ENCODE measurements at regions not wholly inside any gene's neighbourhood (a gene's known extent, or its start where the extent isn't known, plus 50 kb on each side); places are given as distances from the start of the nearest gene placed in this dataset.

DNA sequence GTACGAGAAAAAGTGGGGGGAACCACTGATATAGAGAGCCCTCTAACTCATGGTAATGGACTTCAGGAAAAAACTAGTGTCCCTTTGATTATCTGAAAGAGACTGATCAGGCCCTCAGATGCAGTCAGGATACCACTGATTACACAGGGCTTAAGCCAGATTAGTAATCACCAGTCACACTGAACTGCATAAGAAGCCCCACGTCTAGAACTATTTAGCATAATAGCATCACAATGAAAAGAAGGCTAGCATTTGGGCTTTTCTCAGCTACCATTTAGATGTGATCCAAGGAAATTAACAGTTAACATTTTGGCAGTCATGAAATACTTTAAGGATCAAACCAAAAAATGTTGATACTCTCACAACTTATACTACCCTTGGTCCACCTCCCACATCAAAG lies 813.1 kb upstream of the POU3F3 start:
- H3K4me1 Mint-ChIP-seq (ENCODE audit: low read depth), result no peaks in the 10 kb centered on the region
- H3K9me3 Mint-ChIP-seq, result peaks cover 2 to 4% of the 10 kb centered on the region in 2 donors
- no peaks in the 10 kb centered on the region for H3K27me3 Mint-ChIP-seq (ENCODE audit: low read depth)
- ATAC-seq (replicated peaks in 1 of 2) (no peak), DNase-seq (no peak)
- H3K36me3 Mint-ChIP-seq (ENCODE audit: insufficient read depth in 2 of 2), result no peaks in the 10 kb centered on the region
- no peak overlapping the region for H3K27ac Mint-ChIP-seq
- H3K4me3 Mint-ChIP-seq, result no peak overlapping the region

DNA sequence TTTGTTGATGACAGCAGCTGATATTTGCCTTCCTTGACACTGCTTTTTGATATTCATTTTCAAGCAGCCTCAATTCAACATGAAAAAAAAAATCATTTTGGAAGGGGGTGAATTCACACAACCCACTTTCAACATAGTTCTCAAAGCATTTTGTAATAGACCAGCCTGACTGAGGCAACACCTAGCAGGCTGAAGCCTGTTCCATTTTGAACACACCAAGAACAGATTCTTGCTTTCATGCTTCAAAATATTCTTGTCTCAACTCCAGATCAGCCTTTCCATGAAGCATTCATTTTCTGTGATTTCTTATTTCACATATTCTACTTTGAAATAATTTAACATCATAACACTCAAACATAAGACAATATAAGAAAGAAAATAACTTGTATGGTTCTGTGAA lies 812.6 kb upstream of the POU3F3 start:
- peaks cover 2 to 3% of the 10 kb centered on the region in 2 donors for H3K9me3 Mint-ChIP-seq
- no peaks in the 10 kb centered on the region for H3K36me3 Mint-ChIP-seq (ENCODE audit: insufficient read depth in 2 of 2)
- no peaks in the 10 kb centered on the region for H3K4me1 Mint-ChIP-seq (ENCODE audit: low read depth)
- no peak for DNase-seq
- H3K27me3 Mint-ChIP-seq (ENCODE audit: low read depth), result no peaks in the 10 kb centered on the region
- no peak overlapping the region for H3K4me3 Mint-ChIP-seq
- no peak overlapping the region for H3K27ac Mint-ChIP-seq
- ATAC-seq (replicated peaks in 1 of 2), result no peak

DNA sequence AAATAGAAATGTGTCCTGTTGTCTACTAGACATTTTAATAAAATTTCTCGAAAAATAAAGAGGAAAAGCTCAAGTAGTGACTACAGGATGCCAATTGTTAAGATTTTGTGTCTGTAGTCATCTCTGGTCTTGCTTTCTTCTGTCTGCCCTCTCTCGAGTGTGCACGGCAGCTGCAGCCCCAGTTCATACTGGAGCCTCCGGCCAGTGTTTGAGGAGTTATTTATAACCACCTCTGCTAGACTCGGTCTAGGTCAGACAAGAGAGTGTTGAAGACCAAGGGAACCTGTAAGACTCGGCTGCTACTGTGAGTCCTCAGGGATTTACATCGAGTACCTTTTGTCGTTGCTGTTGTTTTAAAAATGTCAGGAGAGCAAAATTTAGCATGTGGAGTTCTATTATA lies 810.1 kb upstream of the POU3F3 start:
- Mint-ChIP-seq H3K27me3 (ENCODE audit: low read depth) (no peaks in the 10 kb centered on the region), H3K4me3 (no peak overlapping the region), H3K4me1 (ENCODE audit: low read depth) (no peaks in the 10 kb centered on the region), H3K36me3 (ENCODE audit: insufficient read depth in 2 of 2) (no peaks in the 10 kb centered on the region), H3K27ac (no peak overlapping the region), H3K9me3 (peaks cover 0 to 4% of the 10 kb centered on the region in 2 donors)
- no peak for DNase-seq
- ATAC-seq (replicated peaks in 1 of 2), result no peak

DNA sequence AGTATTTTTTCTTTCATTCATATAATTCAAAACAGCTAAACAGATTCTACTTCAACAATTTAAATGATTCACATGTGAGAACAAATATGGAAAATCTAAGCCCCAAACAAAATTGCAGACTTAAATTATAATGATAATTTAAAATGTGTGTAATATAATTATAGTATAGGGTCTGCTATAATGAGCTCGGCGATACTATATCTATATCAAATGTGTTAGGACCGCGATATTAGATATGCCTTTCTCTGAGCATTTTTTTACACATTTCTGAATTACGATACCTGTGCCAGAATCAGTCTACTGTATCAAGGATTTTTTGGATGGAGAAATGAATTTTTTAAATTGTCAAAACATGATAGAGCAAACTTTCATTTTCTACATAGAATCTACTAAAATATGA lies 808.8 kb upstream of the POU3F3 start:
- Mint-ChIP-seq H3K36me3 (ENCODE audit: insufficient read depth in 2 of 2) (no peaks in the 10 kb centered on the region), H3K9me3 (peaks cover 0 to 6% of the 10 kb centered on the region in 2 donors), H3K4me1 (ENCODE audit: low read depth) (no peaks in the 10 kb centered on the region), H3K27ac (no peak overlapping the region), H3K27me3 (ENCODE audit: low read depth) (no peaks in the 10 kb centered on the region), H3K4me3 (no peak overlapping the region)
- ATAC-seq (replicated peaks in 1 of 2) (no peak), DNase-seq (no peak)

DNA sequence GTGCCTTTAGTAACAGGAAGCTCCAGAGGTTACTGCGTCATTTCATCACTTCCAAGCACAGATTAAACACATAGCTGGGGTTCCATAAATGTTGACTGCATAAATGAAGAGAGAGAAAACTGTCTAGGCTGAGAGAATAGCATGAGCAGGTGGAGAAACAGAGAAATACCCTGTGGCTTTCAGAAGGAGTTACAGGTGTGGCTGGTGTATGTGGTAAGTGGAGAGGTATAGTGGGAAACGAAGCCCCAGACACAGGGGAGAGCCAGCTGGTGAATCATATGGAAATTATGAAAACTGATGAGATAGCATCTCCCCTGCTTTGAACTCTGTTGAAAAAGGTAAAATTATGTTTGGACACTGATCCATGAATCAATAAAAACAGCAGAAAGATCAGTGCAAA lies 807.4 kb upstream of the POU3F3 start:
- H3K4me1 Mint-ChIP-seq (ENCODE audit: low read depth), result no peaks in the 10 kb centered on the region
- H3K9me3 Mint-ChIP-seq, result peaks cover 0 to 6% of the 10 kb centered on the region in 2 donors
- no peak for ATAC-seq (replicated peaks in 1 of 2)
- H3K27ac Mint-ChIP-seq, result no peak overlapping the region
- no peak for DNase-seq
- no peaks in the 10 kb centered on the region for H3K36me3 Mint-ChIP-seq (ENCODE audit: insufficient read depth in 2 of 2)
- H3K27me3 Mint-ChIP-seq (ENCODE audit: low read depth), result no peaks in the 10 kb centered on the region
- no peak overlapping the region for H3K4me3 Mint-ChIP-seq

DNA sequence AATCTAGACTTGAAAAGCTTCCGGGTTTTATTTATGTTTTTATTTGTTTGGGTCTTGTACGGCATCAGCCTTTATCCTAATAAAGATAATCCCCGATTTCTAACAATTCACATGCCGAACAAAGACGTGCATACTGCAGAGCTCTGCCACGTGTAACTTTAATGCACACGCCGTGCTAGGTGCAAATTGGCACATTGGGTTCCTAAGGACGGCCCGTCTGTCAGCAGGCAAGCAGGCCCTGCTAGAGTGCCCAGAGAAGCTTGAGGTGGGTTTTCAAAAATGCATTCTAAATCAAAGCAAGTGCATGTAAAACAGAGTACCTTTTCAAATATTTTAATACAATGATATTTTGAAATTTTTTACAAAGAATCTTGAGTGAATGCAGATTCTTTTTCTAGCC lies 806.4 kb upstream of the POU3F3 start:
- Mint-ChIP-seq H3K4me1 (ENCODE audit: low read depth) (no peaks in the 10 kb centered on the region), H3K27ac (no peak overlapping the region), H3K36me3 (ENCODE audit: insufficient read depth in 2 of 2) (no peaks in the 10 kb centered on the region)

DNA sequence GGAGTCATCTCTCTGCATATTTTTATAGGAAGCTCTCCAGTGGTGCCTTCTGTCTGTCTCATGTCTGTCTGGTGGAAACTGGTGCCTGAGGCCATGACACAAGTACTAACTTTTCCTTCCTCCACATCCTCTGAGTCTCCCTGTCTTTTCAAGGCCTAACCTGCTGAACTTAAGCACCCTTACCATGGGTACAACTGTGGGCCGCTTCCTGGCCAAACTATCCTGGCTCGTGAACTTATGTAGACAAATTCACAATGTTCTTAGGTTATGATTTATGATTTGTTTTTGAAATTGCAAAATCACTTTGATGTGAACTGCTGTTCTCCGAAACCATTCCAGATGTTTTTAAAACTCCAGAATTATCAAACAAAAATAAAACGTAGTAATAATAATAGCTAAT lies 804.5 kb upstream of the POU3F3 start:
- ATAC-seq (replicated peaks in 1 of 2) (no peak), DNase-seq (no peak)
- Mint-ChIP-seq H3K36me3 (ENCODE audit: insufficient read depth in 2 of 2) (no peaks in the 10 kb centered on the region), H3K4me3 (no peak overlapping the region), H3K4me1 (ENCODE audit: low read depth) (no peaks in the 10 kb centered on the region), H3K9me3 (peaks cover 0 to 9% of the 10 kb centered on the region in 2 donors), H3K27ac (no peak overlapping the region), H3K27me3 (ENCODE audit: low read depth) (no peaks in the 10 kb centered on the region)

More for the DNA sequence above, 806.4 kb upstream of the POU3F3 start:
- H3K27me3 Mint-ChIP-seq (ENCODE audit: low read depth), result no peaks in the 10 kb centered on the region
- H3K9me3 Mint-ChIP-seq, result peaks cover 0 to 6% of the 10 kb centered on the region in 2 donors
- no peak overlapping the region for H3K4me3 Mint-ChIP-seq
- no peak for DNase-seq
- ATAC-seq (replicated peaks in 1 of 2), result no peak

DNA sequence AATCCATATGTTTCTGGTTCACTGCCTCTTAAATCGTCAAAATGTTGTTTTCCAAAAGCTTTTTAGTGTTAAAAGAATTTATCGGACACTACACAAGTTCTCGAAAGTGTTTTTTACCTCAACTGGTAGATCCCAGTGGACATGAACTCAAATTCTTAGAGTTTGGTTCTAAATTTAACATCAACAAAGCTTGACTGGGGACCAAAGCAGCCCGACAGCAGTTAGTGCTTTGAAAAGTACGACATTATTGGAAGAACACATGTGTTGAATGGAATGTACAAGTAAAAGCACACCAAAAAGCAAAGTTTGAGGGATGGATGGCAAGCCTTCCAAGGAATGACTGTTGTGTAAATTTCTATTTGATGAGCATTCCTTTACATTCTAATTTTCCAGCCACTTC lies 803.9 kb upstream of the POU3F3 start:
- no peaks in the 10 kb centered on the region for H3K36me3 Mint-ChIP-seq (ENCODE audit: insufficient read depth in 2 of 2)
- no peaks in the 10 kb centered on the region for H3K4me1 Mint-ChIP-seq (ENCODE audit: low read depth)
- H3K27me3 Mint-ChIP-seq (ENCODE audit: low read depth), result no peaks in the 10 kb centered on the region
- no peak overlapping the region for H3K4me3 Mint-ChIP-seq
- H3K27ac Mint-ChIP-seq, result no peak overlapping the region
- peaks cover 0 to 9% of the 10 kb centered on the region in 2 donors for H3K9me3 Mint-ChIP-seq
- ATAC-seq (replicated peaks in 1 of 2) (no peak), DNase-seq (no peak)

DNA sequence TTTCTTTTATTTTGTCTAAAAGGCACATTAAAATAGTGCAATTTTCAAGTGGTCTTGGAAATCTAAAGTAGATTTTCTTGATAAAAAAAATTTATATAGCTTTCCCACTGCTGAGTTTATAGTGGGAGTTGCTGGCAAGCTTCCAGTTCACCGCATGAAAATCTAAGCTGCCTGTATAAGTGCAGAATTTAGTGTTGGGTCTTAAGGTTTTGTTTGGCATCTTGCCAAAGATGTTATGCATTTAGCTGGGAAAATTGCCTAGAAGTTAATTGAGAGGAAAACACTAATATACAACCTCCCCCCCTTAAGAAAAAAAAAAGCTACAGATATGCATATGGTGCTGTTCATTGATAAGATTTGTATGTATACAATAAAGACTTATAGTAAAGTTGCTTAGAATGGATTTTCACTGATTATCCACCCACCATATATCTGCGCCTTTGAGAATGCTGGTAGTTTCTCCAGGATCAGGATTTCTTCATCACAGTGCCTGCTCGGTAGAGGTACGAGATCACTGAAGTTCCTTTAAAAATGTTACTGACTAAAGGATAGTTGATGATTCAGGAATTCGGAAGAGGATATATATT lies 803.2 kb upstream of the POU3F3 start:
- no peaks in the 10 kb centered on the region for H3K27me3 Mint-ChIP-seq (ENCODE audit: low read depth)
- H3K36me3 Mint-ChIP-seq (ENCODE audit: insufficient read depth in 2 of 2), result no peaks in the 10 kb centered on the region
- H3K4me3 Mint-ChIP-seq, result no peak overlapping the region
- no peak for ATAC-seq (replicated peaks in 1 of 2)
- peaks cover 0 to 9% of the 10 kb centered on the region in 2 donors for H3K9me3 Mint-ChIP-seq
- H3K27ac Mint-ChIP-seq, result no peak overlapping the region
- DNase-seq, result no peak
- no peaks in the 10 kb centered on the region for H3K4me1 Mint-ChIP-seq (ENCODE audit: low read depth)

DNA sequence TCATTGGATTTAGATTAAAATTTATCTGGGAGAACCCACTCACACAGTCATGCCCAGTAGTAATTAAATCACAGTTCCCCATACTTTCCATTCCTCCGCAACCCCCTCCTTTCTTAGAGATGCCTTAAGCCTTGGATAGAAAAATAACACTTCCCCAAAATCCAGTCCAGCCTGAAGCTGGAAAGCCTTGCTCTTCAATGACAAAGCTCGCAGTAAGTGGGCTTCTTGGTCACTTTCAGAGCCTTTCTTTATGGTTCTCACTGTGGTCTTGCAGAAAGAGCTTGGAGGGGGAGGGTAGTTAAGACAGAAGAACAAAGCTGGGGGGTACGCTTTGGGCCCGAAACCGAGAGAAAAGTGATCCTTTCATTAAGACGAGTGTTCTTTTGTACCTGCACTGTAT lies 802.1 kb upstream of the POU3F3 start:
- no peaks in the 10 kb centered on the region for H3K27me3 Mint-ChIP-seq (ENCODE audit: low read depth)
- no peak overlapping the region for H3K27ac Mint-ChIP-seq
- no peaks in the 10 kb centered on the region for H3K4me1 Mint-ChIP-seq (ENCODE audit: low read depth)
- H3K36me3 Mint-ChIP-seq (ENCODE audit: insufficient read depth in 2 of 2), result no peaks in the 10 kb centered on the region
- ATAC-seq (replicated peaks in 1 of 2) (no peak), DNase-seq (no peak)
- peaks cover 0 to 6% of the 10 kb centered on the region in 2 donors for H3K9me3 Mint-ChIP-seq
- H3K4me3 Mint-ChIP-seq, result no peak overlapping the region

DNA sequence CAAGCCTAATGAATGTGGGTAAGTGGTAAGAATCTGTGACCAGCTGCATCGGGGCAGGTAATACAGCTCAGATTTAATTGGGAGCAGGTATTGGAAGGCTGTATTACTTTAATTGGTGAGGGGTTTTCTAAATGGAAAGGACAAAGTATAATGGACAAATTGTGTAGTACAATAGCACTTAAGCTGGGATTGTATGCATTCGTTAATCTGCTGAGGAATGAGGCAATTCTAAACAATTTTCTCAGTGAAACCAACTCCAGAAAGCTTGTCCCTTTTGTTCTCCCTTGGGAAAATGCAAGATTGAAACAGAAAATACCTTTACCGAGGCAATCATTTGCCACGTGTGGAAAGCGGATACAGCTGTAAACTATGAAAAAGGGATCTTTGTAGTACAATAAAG lies 801.6 kb upstream of the POU3F3 start:
- Mint-ChIP-seq H3K27me3 (ENCODE audit: low read depth) (no peaks in the 10 kb centered on the region), H3K4me1 (ENCODE audit: low read depth) (no peaks in the 10 kb centered on the region), H3K27ac (no peak overlapping the region), H3K4me3 (no peak overlapping the region), H3K36me3 (ENCODE audit: insufficient read depth in 2 of 2) (no peaks in the 10 kb centered on the region), H3K9me3 (peaks cover 0 to 6% of the 10 kb centered on the region in 2 donors)
- ATAC-seq (replicated peaks in 1 of 2), result no peak
- DNase-seq, result no peak

DNA sequence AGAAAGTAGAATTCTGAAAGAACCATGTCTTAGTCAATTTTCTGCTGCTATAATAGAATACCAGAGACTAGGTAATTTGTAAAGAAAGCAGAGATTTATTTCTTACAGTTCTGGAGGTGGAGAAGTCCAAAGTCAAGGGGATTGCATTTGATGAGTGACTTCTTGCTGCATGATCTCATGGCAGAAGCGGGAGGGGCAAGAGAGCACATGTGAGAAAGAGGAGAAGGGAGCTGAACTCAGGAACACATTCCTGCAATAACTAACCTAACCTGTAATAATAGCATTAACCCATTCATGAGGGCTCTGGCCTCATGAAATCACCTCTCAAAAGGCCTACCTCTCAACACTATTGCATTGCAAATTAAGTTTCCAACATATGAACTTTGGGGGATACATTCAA lies 797.5 kb upstream of the POU3F3 start:
- Mint-ChIP-seq H3K4me3 (no peak overlapping the region), H3K27ac (no peak overlapping the region), H3K4me1 (ENCODE audit: low read depth) (no peaks in the 10 kb centered on the region), H3K9me3 (peaks cover 3 to 4% of the 10 kb centered on the region in 2 donors), H3K36me3 (ENCODE audit: insufficient read depth in 2 of 2) (no peaks in the 10 kb centered on the region), H3K27me3 (ENCODE audit: low read depth) (no peaks in the 10 kb centered on the region)
- ATAC-seq (replicated peaks in 1 of 2) (no peak), DNase-seq (no peak)

DNA sequence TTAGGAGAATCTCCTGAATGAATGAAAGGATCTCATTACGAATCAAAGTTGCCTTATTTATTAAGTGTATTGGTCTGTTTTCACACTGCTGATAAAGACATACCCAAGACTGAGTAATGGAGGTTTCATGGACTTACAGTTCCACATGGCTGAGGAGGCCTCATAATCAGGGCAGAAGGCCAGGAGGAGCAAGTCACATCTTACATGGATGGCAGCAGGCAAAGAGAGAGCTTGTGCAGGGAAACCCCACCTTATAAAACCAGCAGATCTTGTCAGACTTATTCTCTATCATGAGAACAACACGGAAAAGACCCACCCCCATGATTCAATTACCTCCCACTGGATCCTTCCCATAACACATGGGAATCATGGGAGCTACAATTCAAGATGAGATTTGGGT lies 785.2 kb upstream of the POU3F3 start:
- Mint-ChIP-seq H3K9me3 (peaks cover 2% of the 10 kb centered on the region in 2 donors), H3K4me1 (ENCODE audit: low read depth) (no peaks in the 10 kb centered on the region), H3K27me3 (ENCODE audit: low read depth) (no peaks in the 10 kb centered on the region), H3K4me3 (no peak overlapping the region), H3K27ac (no peak overlapping the region), H3K36me3 (ENCODE audit: insufficient read depth in 2 of 2) (no peaks in the 10 kb centered on the region)
- no peak for ATAC-seq (replicated peaks in 1 of 2)
- DNase-seq, result no peak

DNA sequence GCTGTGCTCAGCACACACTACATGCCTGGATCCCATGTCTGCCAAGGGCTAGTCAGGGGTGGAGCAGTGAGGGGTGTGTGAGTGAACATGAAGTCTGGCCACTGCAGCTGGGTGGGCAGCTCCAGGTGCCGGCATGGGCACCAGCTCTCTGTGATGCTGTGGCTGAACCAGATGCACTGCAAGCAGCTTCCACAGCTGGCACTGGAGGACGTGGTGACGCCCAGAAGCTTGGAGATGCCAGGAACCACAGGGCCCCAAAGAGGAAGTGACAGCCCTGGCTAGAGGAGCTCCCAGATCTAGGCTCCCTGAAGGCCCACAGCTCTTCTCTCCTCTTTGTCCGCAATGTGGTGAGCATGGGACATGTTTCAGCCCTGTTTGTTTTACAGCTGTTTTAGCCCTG lies 776.3 kb upstream of the POU3F3 start:
- no peaks in the 10 kb centered on the region for H3K27me3 Mint-ChIP-seq (ENCODE audit: low read depth)
- H3K4me1 Mint-ChIP-seq (ENCODE audit: low read depth), result no peaks in the 10 kb centered on the region
- no peak for ATAC-seq (replicated peaks in 1 of 2)
- H3K9me3 Mint-ChIP-seq, result peaks cover 5 to 6% of the 10 kb centered on the region in 2 donors
- H3K4me3 Mint-ChIP-seq, result no peak overlapping the region
- H3K27ac Mint-ChIP-seq, result no peak overlapping the region
- H3K36me3 Mint-ChIP-seq (ENCODE audit: insufficient read depth in 2 of 2), result no peaks in the 10 kb centered on the region
- DNase-seq, result no peak

Measured in activated T-cell treated with anti-CD3 and anti-CD28 coated beads, Interleukin-2, amount 50 U/mL, for 72 hours (primary cell).